ENCODE measurements at regions not wholly inside any gene's neighbourhood (a gene's known extent, or its start where the extent isn't known, plus 50 kb on each side); places are given as distances from the start of the nearest gene placed in this dataset.

- DNase-seq (ENCODE audit: low read depth): no peak
- TF ChIP-seq CTCF (IDR thresholded peaks at IDR 0.05; ENCODE audit: control insufficient read depth, insufficient read depth, low read depth, low read length, missing control alignments): no peak
- H3K4me3 ChIP-seq (ENCODE audit: control insufficient read depth, low read depth, low read length): no peak overlapping the region
Measured at GRCh38 chr2:118569876-118570535, 277.4 kb downstream of the EN1 start.

- H3K4me3 ChIP-seq (ENCODE audit: control insufficient read depth, low read depth, low read length): no peak overlapping the region
- TF ChIP-seq CTCF (IDR thresholded peaks at IDR 0.05; ENCODE audit: control insufficient read depth, insufficient read depth, low read depth, low read length, missing control alignments): no peak
- no peak for DNase-seq (ENCODE audit: low read depth)
Measured at GRCh38 chr2:118568700-118569099, 278.7 kb downstream of the EN1 start.

DNA sequence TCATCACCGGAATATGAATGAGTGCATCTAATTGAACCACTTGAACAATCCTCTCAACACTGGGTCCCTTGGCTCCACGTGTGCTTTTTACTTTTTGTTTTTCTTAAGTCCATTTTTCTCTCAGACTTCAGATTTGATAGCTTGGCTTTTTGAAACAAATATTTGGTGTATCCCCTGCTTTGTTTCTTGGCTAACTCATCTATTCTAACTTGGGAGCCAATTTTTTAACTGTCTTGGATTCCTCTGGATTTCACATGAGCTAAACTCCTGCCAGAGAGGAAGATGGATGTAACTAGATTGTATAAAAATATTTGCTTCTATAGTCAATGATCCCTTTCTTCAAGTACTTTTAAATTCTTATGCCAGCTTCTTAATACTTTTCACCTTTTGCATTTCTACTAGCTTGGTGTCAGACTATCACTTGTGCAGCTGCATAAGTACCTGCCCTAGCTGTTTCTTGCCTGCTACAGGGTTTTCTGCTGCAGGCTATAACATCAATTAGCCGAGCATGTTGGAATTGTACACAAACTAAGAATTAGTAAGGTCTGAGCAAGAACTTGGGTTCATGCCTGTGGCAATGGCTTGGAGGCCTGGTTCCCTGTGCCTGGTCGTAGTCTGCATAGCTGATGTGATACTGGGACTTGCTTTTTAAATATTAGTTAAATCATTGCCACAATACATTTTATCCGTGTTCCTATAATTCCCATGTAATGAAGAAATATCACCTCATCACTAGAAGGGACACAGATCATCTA lies 281.5 kb downstream of the EN1 start:
- TF ChIP-seq CTCF (IDR thresholded peaks at IDR 0.05; ENCODE audit: control insufficient read depth, insufficient read depth, low read depth, low read length, missing control alignments): no peak
- DNase-seq (ENCODE audit: low read depth): no peak
- H3K4me3 ChIP-seq (ENCODE audit: control insufficient read depth, low read depth, low read length): no peak overlapping the region

GRCh38 chr2:118565301-118565700 lies 282.1 kb downstream of the EN1 start:
- no peak for DNase-seq (ENCODE audit: low read depth)
- no peak for TF ChIP-seq CTCF (IDR thresholded peaks at IDR 0.05; ENCODE audit: control insufficient read depth, insufficient read depth, low read depth, low read length, missing control alignments)
- H3K4me3 ChIP-seq (ENCODE audit: control insufficient read depth, low read depth, low read length): no peak overlapping the region

- H3K4me3 ChIP-seq (ENCODE audit: control insufficient read depth, low read depth, low read length): no peak overlapping the region
- no peak for TF ChIP-seq CTCF (IDR thresholded peaks at IDR 0.05; ENCODE audit: control insufficient read depth, insufficient read depth, low read depth, low read length, missing control alignments)
- no peak for DNase-seq (ENCODE audit: low read depth)
Measured at GRCh38 chr2:118562144-118562543, 285.3 kb downstream of the EN1 start.

DNA sequence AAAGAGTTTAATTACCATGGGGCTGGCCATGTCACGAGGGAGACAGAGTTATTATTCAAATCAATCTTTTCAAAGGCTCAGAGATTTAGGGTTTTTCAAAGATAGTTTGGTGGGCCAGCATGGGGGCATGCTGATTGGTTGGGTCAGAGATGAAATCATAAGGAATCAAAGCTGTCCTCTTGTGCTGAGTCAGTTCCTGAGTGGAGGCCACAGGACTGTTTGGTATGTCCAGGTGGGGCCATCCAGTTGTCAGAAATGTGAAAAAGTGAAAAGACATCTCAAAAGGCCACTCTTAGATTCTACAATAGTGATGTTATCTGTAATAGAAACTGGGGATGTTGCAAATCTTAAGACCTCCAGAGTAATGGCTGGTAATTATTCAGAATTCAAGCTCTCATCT lies 288.6 kb downstream of the EN1 start:
- TF ChIP-seq CTCF (IDR thresholded peaks at IDR 0.05; ENCODE audit: control insufficient read depth, insufficient read depth, low read depth, low read length, missing control alignments): no peak
- H3K4me3 ChIP-seq (ENCODE audit: control insufficient read depth, low read depth, low read length): no peak overlapping the region
- DNase-seq (ENCODE audit: low read depth): no peak

Data from AG09309 (cell line).